Testis (tissue), 2 donors: ENCODE measurements at regions not wholly inside any gene's neighbourhood (a gene's known extent, or its start where the extent isn't known, plus 50 kb on each side); places are given as distances from the start of the nearest gene placed in this dataset.

Experiments
- CTCF ChIP-seq, 3 experiments: fragments of 450-650 bp in 2 of 3; fragments of 200-600 bp in 1 of 3; sonication (generic) in 1 of 3; IDR thresholded peaks; one replicate each; pipeline ENCODE4 v1.5.1; 2016 to 2019; ENCODE audit warnings: antibody characterized with exemption in 3 of 3, mild to moderate bottlenecking in 2 of 3, moderate library complexity in 1 of 3
- POLR2A ChIP-seq: fragments of 450-650 bp; IDR thresholded peaks from one replicate; pipeline ENCODE4 v1.6.1; 2017; ENCODE audit warnings: antibody characterized with exemption, mild to moderate bottlenecking, moderate library complexity

GRCh38 chr2:224155896-224156295 is 116.8 kb upstream of the SERPINE2 start:
- no peak for TF ChIP-seq CTCF (IDR thresholded peaks at IDR 0.05)
- TF ChIP-seq POLR2A = no peak
